Neural cell (in vitro differentiated cells): ENCODE measurements at regions not wholly inside any gene's neighbourhood (a gene's known extent, or its start where the extent isn't known, plus 50 kb on each side); places are given as distances from the start of the nearest gene placed in this dataset.

Experiments
- H2AFZ ChIP-seq: fragments of 200-600, 300-800 bp; sonication (generic), shearing (Covaris generic); 2 replicates; pipeline ENCODE4 v1.6.0; 2014; ENCODE audit warnings: low read depth, mild to moderate bottlenecking, antibody characterized with exemption, low read length, moderate library complexity
- H3F3A ChIP-seq: fragments of 200-600 bp; shearing (Covaris generic); 2 replicates; pipeline ENCODE4 v1.6.1; 2016; ENCODE audit warnings: mild to moderate bottlenecking, moderate library complexity, mixed read lengths, antibody characterized with exemption, low read length; ENCODE audit not compliant: insufficient read depth, poor library complexity, severe bottlenecking
- H3K27ac ChIP-seq: fragments of 200-600, 300-800 bp; sonication (generic), shearing (Covaris generic); 2 replicates; pipeline ENCODE4 v1.5.1; 2014; ENCODE audit warnings: mild to moderate bottlenecking, low read length, moderate library complexity
- H3K27me3 ChIP-seq: fragments of 300-800, 200-600 bp; sonication (generic), shearing (Covaris generic); 2 replicates; pipeline ENCODE4 v1.6.0; 2014; ENCODE audit warnings: mild to moderate bottlenecking, low read depth, low read length, moderate library complexity; ENCODE audit not compliant: insufficient read depth
- H3K36me3 ChIP-seq: fragments of 300-800, 200-600 bp; sonication (generic), shearing (Covaris generic); 2 replicates; pipeline ENCODE4 v1.5.1; 2014; ENCODE audit warnings: mild to moderate bottlenecking, antibody characterized with exemption, low read length, moderate library complexity; ENCODE audit not compliant: insufficient read depth
- H3K4me2 ChIP-seq: fragments of 300-800, 200-600 bp; sonication (generic), shearing (Covaris generic); 2 replicates; pipeline ENCODE4 v1.6.0; 2014; ENCODE audit warnings: mild to moderate bottlenecking, low read length
- H3K4me3 ChIP-seq: fragments of 300-800, 200-600 bp; sonication (generic), shearing (Covaris generic); 2 replicates; pipeline ENCODE4 v1.5.1; 2014; ENCODE audit warnings: mild to moderate bottlenecking, low read length, moderate library complexity
- H3K79me2 ChIP-seq: fragments of 200-600 bp; shearing (Covaris generic); replicated peaks from 2 replicates; pipeline ENCODE4 v1.6.0; 2014; ENCODE audit warnings: mild to moderate bottlenecking, low read length, moderate library complexity; ENCODE audit not compliant: insufficient read depth
- H3K9ac ChIP-seq: fragments of 300-800, 200-600 bp; sonication (generic), shearing (Covaris generic); 2 replicates; pipeline ENCODE4 v1.6.1; 2016; ENCODE audit warnings: mild to moderate bottlenecking, low read length, mixed read lengths
- H3K9me2 ChIP-seq: fragments of 200-600 bp; shearing (Covaris generic); 2 replicates; pipeline ENCODE4 v1.6.1; 2016; ENCODE audit warnings: mild to moderate bottlenecking, low read length, mixed read lengths; ENCODE audit not compliant: insufficient read depth
- H3K9me3 ChIP-seq: fragments of 200-600, 300-800 bp; sonication (generic), shearing (Covaris generic); 2 replicates; pipeline ENCODE4 v1.6.1; 2016; ENCODE audit warnings: mild to moderate bottlenecking, mixed run types, low read length, moderate library complexity, mixed read lengths
- H4K20me1 ChIP-seq: fragments of 200-600 bp; shearing (Covaris generic); 2 replicates; pipeline ENCODE4 v1.6.1; 2016; ENCODE audit warnings: mild to moderate bottlenecking, mixed run types; ENCODE audit not compliant: insufficient read depth
- EP300 ChIP-seq: fragments of 450-650 bp; conservative IDR thresholded peaks from 2 replicates; pipeline ENCODE4 v1.6.1; 2014; ENCODE audit warnings: antibody characterized with exemption, mild to moderate bottlenecking, moderate library complexity; ENCODE audit not compliant: poor library complexity, severe bottlenecking
- EZH2 ChIP-seq: fragments of 200-600, 300-800 bp; shearing (Covaris generic), sonication (generic); IDR thresholded peaks from 2 replicates; pipeline ENCODE4 v1.6.1; 2014; ENCODE audit warnings: antibody characterized with exemption, low read length, borderline replicate concordance, mild to moderate bottlenecking; ENCODE audit not compliant: insufficient read depth, poor library complexity, severe bottlenecking
- MXI1 ChIP-seq: fragments of 450-650 bp; conservative IDR thresholded peaks from 2 replicates; pipeline ENCODE4 v1.6.1; 2014; ENCODE audit warnings: antibody characterized with exemption, mild to moderate bottlenecking; ENCODE audit not compliant: poor library complexity, severe bottlenecking
- POLR2AphosphoS5 ChIP-seq: IDR thresholded peaks from 2 replicates; pipeline ENCODE4 v1.6.1; 2012
- RAD21 ChIP-seq: fragments of 450-650 bp; conservative IDR thresholded peaks from 2 replicates; pipeline ENCODE4 v1.6.1; 2014; ENCODE audit warnings: antibody characterized with exemption, mild to moderate bottlenecking, moderate library complexity
- SMC3 ChIP-seq: fragments of 450-650 bp; conservative IDR thresholded peaks from 2 replicates; pipeline ENCODE4 v1.6.1; 2014; ENCODE audit warnings: antibody characterized with exemption, mild to moderate bottlenecking, moderate library complexity; ENCODE audit not compliant: poor library complexity
- TAF1 ChIP-seq: IDR thresholded peaks from 2 replicates; pipeline ENCODE4 v1.6.1; 2012; ENCODE audit warnings: low read depth
- TF ChIP-seq, protein P1 (sequence below): IDR thresholded peaks from 2 replicates; pipeline ENCODE4 v1.6.1; 2012; ENCODE audit warnings: borderline replicate concordance
- TF ChIP-seq, protein P2 (sequence below): fragments of 450-650 bp; IDR thresholded peaks from 2 replicates; pipeline ENCODE4 v1.5.1; 2014; ENCODE audit warnings: antibody characterized with exemption, mild to moderate bottlenecking, moderate library complexity; ENCODE audit not compliant: poor library complexity, severe bottlenecking

DNA sequence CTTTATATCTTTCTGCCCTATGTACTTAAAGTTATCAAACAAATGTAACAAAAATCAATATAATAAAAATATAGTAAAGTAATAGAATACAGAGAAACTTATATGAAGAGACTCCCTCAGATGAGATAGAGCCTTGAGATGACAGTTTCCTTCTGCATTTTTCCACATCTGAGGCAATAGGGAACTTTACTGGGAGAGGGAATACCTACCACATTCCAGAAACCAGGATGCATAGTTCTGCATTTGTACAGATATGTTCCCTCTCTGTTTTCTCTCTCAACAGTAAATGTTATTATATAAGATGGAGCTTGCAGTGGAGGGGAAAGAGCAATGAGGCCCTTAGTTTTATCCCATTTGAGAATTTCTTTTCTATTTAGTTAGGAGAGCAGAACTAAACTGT, 109.6 kb upstream of the KCNN2 start:
- no peaks in the 10 kb centered on the region for H4K20me1 ChIP-seq
- H3K9me3 ChIP-seq = no peaks in the 10 kb centered on the region
- no peak overlapping the region for H3K4me2 ChIP-seq
- no peaks in the 10 kb centered on the region for H3K36me3 ChIP-seq
- no peak for TF ChIP-seq POLR2AphosphoS5
- no peak overlapping the region for H2AFZ ChIP-seq
- H3F3A ChIP-seq = no peaks in the 10 kb centered on the region
- no peaks in the 10 kb centered on the region for H3K27me3 ChIP-seq
- no peaks in the 10 kb centered on the region for H3K9me2 ChIP-seq
- no peak overlapping the region for H3K9ac ChIP-seq
- no peak overlapping the region for H3K27ac ChIP-seq
- H3K4me3 ChIP-seq = no peak overlapping the region
- H3K79me2 ChIP-seq = no peaks in the 10 kb centered on the region

DNA sequence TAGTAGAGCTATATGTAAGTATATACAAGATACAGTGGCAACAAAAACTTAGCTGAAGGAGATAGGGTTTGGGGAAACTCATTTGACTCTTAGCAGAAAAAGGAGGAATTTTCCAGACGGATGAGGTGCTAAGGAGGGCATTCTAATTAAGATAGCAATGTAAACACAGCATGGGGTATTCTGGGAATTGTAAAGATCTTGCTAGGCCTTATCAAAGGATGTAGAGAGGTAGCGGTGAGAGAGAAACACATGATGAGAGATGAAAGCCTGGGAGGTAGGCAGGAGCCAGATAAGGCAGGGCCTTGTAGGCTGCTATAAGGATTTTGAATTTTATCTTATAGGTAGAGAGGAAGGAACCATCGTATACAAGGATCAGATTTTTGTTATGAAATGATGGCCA, 106.6 kb upstream of the KCNN2 start:
- H3K36me3 ChIP-seq = no peaks in the 10 kb centered on the region
- no peaks in the 10 kb centered on the region for H4K20me1 ChIP-seq
- no peaks in the 10 kb centered on the region for H3K27me3 ChIP-seq
- no peak overlapping the region for H2AFZ ChIP-seq
- no peak overlapping the region for H3K4me2 ChIP-seq
- H3K27ac ChIP-seq = no peak overlapping the region
- no peaks in the 10 kb centered on the region for H3K9me3 ChIP-seq
- no peak overlapping the region for H3K4me3 ChIP-seq
- no peak overlapping the region for H3K9ac ChIP-seq
- TF ChIP-seq, protein P1, sequence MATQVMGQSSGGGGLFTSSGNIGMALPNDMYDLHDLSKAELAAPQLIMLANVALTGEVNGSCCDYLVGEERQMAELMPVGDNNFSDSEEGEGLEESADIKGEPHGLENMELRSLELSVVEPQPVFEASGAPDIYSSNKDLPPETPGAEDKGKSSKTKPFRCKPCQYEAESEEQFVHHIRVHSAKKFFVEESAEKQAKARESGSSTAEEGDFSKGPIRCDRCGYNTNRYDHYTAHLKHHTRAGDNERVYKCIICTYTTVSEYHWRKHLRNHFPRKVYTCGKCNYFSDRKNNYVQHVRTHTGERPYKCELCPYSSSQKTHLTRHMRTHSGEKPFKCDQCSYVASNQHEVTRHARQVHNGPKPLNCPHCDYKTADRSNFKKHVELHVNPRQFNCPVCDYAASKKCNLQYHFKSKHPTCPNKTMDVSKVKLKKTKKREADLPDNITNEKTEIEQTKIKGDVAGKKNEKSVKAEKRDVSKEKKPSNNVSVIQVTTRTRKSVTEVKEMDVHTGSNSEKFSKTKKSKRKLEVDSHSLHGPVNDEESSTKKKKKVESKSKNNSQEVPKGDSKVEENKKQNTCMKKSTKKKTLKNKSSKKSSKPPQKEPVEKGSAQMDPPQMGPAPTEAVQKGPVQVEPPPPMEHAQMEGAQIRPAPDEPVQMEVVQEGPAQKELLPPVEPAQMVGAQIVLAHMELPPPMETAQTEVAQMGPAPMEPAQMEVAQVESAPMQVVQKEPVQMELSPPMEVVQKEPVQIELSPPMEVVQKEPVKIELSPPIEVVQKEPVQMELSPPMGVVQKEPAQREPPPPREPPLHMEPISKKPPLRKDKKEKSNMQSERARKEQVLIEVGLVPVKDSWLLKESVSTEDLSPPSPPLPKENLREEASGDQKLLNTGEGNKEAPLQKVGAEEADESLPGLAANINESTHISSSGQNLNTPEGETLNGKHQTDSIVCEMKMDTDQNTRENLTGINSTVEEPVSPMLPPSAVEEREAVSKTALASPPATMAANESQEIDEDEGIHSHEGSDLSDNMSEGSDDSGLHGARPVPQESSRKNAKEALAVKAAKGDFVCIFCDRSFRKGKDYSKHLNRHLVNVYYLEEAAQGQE = no peak
- TF ChIP-seq EZH2 = no peak
- TF ChIP-seq EP300 = no peak
- no peak for TF ChIP-seq RAD21
- H3K79me2 ChIP-seq = no peaks in the 10 kb centered on the region
- H3K9me2 ChIP-seq = no peaks in the 10 kb centered on the region
- no peaks in the 10 kb centered on the region for H3F3A ChIP-seq

DNA sequence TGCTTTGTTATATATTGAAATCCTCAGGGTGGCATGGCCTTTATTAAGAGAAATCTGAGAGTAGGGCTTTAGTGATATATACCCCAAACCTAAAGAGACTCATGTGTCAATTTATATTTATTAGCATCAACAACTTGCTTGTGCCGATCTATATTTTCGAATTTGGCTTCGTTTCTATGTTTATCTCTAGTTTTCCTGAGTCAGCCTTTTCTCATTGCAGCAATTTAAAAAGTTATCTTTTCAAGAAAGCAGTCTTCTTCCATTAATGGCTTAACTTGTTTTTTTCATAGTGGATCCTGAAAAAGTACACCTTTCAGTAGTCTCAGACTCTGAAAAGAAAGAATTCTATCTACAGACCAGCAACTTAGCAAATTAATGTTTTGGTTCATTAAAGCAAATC, 99.9 kb upstream of the KCNN2 start:
- Histone ChIP-seq H3K27me3 (no peaks in the 10 kb centered on the region), H3K79me2 (no peaks in the 10 kb centered on the region), H3K27ac (no peak overlapping the region), H2AFZ (no peak overlapping the region), H3F3A (no peaks in the 10 kb centered on the region), H3K9me3 (no peaks in the 10 kb centered on the region), H3K4me2 (no peak overlapping the region), H3K9ac (no peak overlapping the region), H3K9me2 (no peaks in the 10 kb centered on the region), H3K36me3 (no peaks in the 10 kb centered on the region), H3K4me3 (no peak overlapping the region), H4K20me1 (no peaks in the 10 kb centered on the region)
- TF ChIP-seq, protein P2, sequence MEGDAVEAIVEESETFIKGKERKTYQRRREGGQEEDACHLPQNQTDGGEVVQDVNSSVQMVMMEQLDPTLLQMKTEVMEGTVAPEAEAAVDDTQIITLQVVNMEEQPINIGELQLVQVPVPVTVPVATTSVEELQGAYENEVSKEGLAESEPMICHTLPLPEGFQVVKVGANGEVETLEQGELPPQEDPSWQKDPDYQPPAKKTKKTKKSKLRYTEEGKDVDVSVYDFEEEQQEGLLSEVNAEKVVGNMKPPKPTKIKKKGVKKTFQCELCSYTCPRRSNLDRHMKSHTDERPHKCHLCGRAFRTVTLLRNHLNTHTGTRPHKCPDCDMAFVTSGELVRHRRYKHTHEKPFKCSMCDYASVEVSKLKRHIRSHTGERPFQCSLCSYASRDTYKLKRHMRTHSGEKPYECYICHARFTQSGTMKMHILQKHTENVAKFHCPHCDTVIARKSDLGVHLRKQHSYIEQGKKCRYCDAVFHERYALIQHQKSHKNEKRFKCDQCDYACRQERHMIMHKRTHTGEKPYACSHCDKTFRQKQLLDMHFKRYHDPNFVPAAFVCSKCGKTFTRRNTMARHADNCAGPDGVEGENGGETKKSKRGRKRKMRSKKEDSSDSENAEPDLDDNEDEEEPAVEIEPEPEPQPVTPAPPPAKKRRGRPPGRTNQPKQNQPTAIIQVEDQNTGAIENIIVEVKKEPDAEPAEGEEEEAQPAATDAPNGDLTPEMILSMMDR = no peak
- no peak for TF ChIP-seq EP300
- no peak for TF ChIP-seq EZH2
- TF ChIP-seq TAF1 = no peak
- no peak for TF ChIP-seq POLR2AphosphoS5
- TF ChIP-seq RAD21 = no peak
- TF ChIP-seq, protein P1 = no peak
- no peak for TF ChIP-seq SMC3
- TF ChIP-seq MXI1 = no peak
